K562 (cell line): ENCODE measurements at regions not wholly inside any gene's neighbourhood (a gene's known extent, or its start where the extent isn't known, plus 50 kb on each side); places are given as distances from the start of the nearest gene placed in this dataset.

Experiments used
- ARNT ChIP-seq, 2 experiments: fragments of 450-650 bp; IDR thresholded peaks; 2 replicates each; pipeline ENCODE4 v1.6.1; 2016; ENCODE audit warnings: mild to moderate bottlenecking in 1 of 2
- EZH2 ChIP-seq: IDR thresholded peaks from 2 replicates; pipeline ENCODE4 v1.6.1; 2012; ENCODE audit warnings: low read depth, mild to moderate bottlenecking, inconsistent platforms, low read length, borderline replicate concordance
- JUND ChIP-seq, 2 experiments: IDR thresholded peaks; 2 replicates in 1 of 2; 3 replicates in 1 of 2; pipeline ENCODE4 v1.6.1; 2011; ENCODE audit warnings: borderline replicate concordance in 2 of 2, low read depth in 2 of 2, low read length in 2 of 2, improper control_type of control experiment in 1 of 2, missing biosample characterization in 1 of 2, missing genetic modification characterization in 1 of 2, missing genetic modification reagents in 1 of 2
- STAT5A ChIP-seq: IDR thresholded peaks from 2 replicates; pipeline ENCODE4 v1.6.1; 2012; ENCODE audit warnings: low read length, inconsistent platforms, borderline replicate concordance
- TF ChIP-seq, protein P1 (sequence below): sonication (generic); formaldehyde crosslinking; IDR thresholded peaks from 2 replicates; pipeline ENCODE4 v1.8.1; 2022; ENCODE audit warnings: missing genetic modification reagents

GRCh38 chr6:91483415-91484105 is 896.7 kb upstream of the MAP3K7 start:
- no peak for TF ChIP-seq JUND (IDR thresholded peaks at IDR 0.05; ENCODE audit: borderline replicate concordance, low read depth, low read length)
- TF ChIP-seq JUND (tag; IDR thresholded peaks at IDR 0.05; ENCODE audit: borderline replicate concordance, low read depth, low read length): no peak
- no peak for TF ChIP-seq EZH2
- TF ChIP-seq, protein P1, sequence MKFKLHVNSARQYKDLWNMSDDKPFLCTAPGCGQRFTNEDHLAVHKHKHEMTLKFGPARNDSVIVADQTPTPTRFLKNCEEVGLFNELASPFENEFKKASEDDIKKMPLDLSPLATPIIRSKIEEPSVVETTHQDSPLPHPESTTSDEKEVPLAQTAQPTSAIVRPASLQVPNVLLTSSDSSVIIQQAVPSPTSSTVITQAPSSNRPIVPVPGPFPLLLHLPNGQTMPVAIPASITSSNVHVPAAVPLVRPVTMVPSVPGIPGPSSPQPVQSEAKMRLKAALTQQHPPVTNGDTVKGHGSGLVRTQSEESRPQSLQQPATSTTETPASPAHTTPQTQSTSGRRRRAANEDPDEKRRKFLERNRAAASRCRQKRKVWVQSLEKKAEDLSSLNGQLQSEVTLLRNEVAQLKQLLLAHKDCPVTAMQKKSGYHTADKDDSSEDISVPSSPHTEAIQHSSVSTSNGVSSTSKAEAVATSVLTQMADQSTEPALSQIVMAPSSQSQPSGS (CRISPR knock-in tag): no peak
- no peak for TF ChIP-seq STAT5A
- no peak for TF ChIP-seq ARNT (IDR thresholded peaks at IDR 0.05)
